ENCODE measurements at regions not wholly inside any gene's neighbourhood (a gene's known extent, or its start where the extent isn't known, plus 50 kb on each side); places are given as distances from the start of the nearest gene placed in this dataset.

DNA sequence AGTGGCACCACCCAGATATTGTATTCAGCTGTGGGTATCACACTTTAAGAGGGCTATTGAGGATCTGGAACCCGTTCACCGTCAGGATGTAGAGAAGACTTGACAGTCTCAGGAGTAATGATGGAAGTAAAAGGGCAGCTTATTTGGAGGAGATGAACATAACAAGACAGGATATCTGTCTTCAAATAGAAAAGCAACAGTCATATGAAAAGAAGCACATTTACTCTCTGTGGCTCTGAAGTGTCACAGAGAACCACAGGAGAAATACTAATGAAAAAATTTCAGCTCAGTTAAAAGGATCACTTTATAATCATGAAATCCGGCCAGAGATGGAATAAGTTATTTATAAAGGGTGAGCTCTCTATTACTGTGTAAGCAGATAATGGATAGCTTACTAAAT lies 200.8 kb downstream of the FAM76B start:
- no TSS peak for BruUV-seq (replicated peaks)

DNA sequence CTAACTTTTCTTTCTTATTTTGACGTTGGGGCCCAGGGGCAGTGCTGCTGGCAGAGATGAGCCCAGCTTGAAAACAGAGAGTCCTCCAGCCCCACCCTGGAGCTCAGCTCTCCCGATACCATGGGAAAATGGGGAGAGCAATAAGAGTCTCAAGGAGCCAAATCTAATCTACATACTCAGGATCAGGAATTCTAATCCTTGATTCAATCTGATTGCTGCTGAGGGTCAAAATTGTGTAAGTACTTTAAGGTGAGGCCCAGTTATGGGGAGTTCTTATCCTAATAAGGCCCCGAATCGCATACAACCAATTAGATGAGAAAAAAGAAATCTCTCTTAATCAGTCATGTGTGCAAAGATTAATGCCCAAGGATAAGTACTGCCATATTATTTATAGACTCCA lies 202.9 kb downstream of the FAM76B start:
- Histone ChIP-seq H3K4me3 (ENCODE audit: low read depth in 2 of 2, low read length in 2 of 2) (no peak overlapping the region), H3K4me1 (ENCODE audit: control insufficient read depth, insufficient read depth, low read length) (no peaks in the 10 kb centered on the region), H3K27ac (ENCODE audit: low read length) (no peak overlapping the region), H3K9me3 (ENCODE audit: control insufficient read depth, insufficient read depth, low read depth, low read length) (no peaks in the 10 kb centered on the region), H3K36me3 (ENCODE audit: control insufficient read depth, insufficient read depth, low read length) (no peaks in the 10 kb centered on the region), H3K27me3 (ENCODE audit: control insufficient read depth, insufficient read depth, low read length) (no peaks in the 10 kb centered on the region)
- intact Hi-C loops (cut with micrococcal nuclease; ENCODE audit: unreplicated experiment), result no loop called here
- TF ChIP-seq, protein P1, sequence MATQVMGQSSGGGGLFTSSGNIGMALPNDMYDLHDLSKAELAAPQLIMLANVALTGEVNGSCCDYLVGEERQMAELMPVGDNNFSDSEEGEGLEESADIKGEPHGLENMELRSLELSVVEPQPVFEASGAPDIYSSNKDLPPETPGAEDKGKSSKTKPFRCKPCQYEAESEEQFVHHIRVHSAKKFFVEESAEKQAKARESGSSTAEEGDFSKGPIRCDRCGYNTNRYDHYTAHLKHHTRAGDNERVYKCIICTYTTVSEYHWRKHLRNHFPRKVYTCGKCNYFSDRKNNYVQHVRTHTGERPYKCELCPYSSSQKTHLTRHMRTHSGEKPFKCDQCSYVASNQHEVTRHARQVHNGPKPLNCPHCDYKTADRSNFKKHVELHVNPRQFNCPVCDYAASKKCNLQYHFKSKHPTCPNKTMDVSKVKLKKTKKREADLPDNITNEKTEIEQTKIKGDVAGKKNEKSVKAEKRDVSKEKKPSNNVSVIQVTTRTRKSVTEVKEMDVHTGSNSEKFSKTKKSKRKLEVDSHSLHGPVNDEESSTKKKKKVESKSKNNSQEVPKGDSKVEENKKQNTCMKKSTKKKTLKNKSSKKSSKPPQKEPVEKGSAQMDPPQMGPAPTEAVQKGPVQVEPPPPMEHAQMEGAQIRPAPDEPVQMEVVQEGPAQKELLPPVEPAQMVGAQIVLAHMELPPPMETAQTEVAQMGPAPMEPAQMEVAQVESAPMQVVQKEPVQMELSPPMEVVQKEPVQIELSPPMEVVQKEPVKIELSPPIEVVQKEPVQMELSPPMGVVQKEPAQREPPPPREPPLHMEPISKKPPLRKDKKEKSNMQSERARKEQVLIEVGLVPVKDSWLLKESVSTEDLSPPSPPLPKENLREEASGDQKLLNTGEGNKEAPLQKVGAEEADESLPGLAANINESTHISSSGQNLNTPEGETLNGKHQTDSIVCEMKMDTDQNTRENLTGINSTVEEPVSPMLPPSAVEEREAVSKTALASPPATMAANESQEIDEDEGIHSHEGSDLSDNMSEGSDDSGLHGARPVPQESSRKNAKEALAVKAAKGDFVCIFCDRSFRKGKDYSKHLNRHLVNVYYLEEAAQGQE (IDR thresholded peaks at IDR 0.05; ENCODE audit: insufficient read depth in 1 of 2, low read depth in 2 of 2, low read length in 1 of 2), result no peak
- TF ChIP-seq SIN3A (IDR thresholded peaks at IDR 0.05; ENCODE audit: borderline replicate concordance, insufficient read depth, low read depth, low read length), result no peak
- no peak for TF ChIP-seq TCF7L2 (IDR thresholded peaks at IDR 0.05; ENCODE audit: low read depth, low read length)
- TF ChIP-seq, protein P2, sequence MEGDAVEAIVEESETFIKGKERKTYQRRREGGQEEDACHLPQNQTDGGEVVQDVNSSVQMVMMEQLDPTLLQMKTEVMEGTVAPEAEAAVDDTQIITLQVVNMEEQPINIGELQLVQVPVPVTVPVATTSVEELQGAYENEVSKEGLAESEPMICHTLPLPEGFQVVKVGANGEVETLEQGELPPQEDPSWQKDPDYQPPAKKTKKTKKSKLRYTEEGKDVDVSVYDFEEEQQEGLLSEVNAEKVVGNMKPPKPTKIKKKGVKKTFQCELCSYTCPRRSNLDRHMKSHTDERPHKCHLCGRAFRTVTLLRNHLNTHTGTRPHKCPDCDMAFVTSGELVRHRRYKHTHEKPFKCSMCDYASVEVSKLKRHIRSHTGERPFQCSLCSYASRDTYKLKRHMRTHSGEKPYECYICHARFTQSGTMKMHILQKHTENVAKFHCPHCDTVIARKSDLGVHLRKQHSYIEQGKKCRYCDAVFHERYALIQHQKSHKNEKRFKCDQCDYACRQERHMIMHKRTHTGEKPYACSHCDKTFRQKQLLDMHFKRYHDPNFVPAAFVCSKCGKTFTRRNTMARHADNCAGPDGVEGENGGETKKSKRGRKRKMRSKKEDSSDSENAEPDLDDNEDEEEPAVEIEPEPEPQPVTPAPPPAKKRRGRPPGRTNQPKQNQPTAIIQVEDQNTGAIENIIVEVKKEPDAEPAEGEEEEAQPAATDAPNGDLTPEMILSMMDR (IDR thresholded peaks at IDR 0.05), result no peak
- TF ChIP-seq POLR2AphosphoS5 (IDR thresholded peaks at IDR 0.05; ENCODE audit: low read depth, low read length), result no peak
- ATAC-seq, result no peak
- DNase-seq (ENCODE audit: low read depth, low spot score), result no peak
- BruUV-seq (replicated peaks), result no TSS peak
- CTCF ChIA-PET, result no interaction called here
- POLR2A ChIA-PET, result no interaction called here
- in situ Hi-C loops (cut with HindIII; ENCODE audit: low pct_unique_long_range_greater_than_20kb, low sequenced_read_pairs), result no loop called here

More for the DNA sequence above, 200.8 kb downstream of the FAM76B start:
- in situ Hi-C loops (cut with HindIII; ENCODE audit: low pct_unique_long_range_greater_than_20kb, low sequenced_read_pairs) (no loop called here), intact Hi-C loops (cut with micrococcal nuclease; ENCODE audit: unreplicated experiment) (no loop called here)
- no peaks in the 10 kb centered on the region for H3K9me3 ChIP-seq (ENCODE audit: control insufficient read depth, insufficient read depth, low read depth, low read length)
- POLR2A ChIA-PET, result no interaction called here
- H3K36me3 ChIP-seq (ENCODE audit: control insufficient read depth, insufficient read depth, low read length), result no peaks in the 10 kb centered on the region
- TF ChIP-seq, protein P1 (IDR thresholded peaks at IDR 0.05; ENCODE audit: insufficient read depth in 1 of 2, low read depth in 2 of 2, low read length in 1 of 2), result no peak
- TF ChIP-seq TCF7L2 (IDR thresholded peaks at IDR 0.05; ENCODE audit: low read depth, low read length), result no peak
- no peak for TF ChIP-seq SIN3A (IDR thresholded peaks at IDR 0.05; ENCODE audit: borderline replicate concordance, insufficient read depth, low read depth, low read length)
- TF ChIP-seq POLR2AphosphoS5 (IDR thresholded peaks at IDR 0.05; ENCODE audit: low read depth, low read length), result no peak
- TF ChIP-seq, protein P2 (IDR thresholded peaks at IDR 0.05), result no peak
- CTCF ChIA-PET, result no interaction called here
- H3K27me3 ChIP-seq (ENCODE audit: control insufficient read depth, insufficient read depth, low read length), result no peaks in the 10 kb centered on the region
- DNase-seq (ENCODE audit: low read depth, low spot score) (no peak), ATAC-seq (no peak)
- H3K4me1 ChIP-seq (ENCODE audit: control insufficient read depth, insufficient read depth, low read length), result no peaks in the 10 kb centered on the region
- H3K27ac ChIP-seq (ENCODE audit: low read length), result no peak overlapping the region
- H3K4me3 ChIP-seq (ENCODE audit: low read depth in 2 of 2, low read length in 2 of 2), result no peak overlapping the region

All from Panc1 (cell line).